ENCODE measurements at regions not wholly inside any gene's neighbourhood (a gene's known extent, or its start where the extent isn't known, plus 50 kb on each side); places are given as distances from the start of the nearest gene placed in this dataset.
"Not testable (repeated sequence)": the region's sequence is repeated elsewhere in the genome, so short reads cannot be mapped to it uniquely, and the experiment has no call there.

DNA sequence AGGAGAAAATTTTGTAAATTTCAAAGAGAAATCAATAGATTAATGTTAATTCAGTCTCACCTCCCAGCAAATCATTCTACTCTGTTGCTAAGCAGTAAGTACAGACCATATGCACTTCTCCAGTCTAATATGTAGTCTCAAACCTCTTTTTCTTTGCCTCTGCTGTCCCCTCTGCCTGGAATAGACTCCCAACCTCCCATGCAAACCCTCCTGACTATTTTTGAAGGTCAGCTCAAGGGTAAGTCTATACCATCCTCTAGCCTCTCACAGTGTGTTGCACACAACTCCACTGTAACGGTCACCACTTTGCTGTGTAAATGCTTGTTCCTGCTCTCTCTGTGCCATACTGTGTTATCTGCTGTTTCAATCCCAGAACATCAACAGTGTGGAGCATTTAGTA is 94.5 kb upstream of the TRIM77 start:
- DNase-seq: not testable (repeated sequence)

- not testable (repeated sequence) for DNase-seq
These were observed 93.9 kb upstream of the TRIM77 start for GRCh38 chr11:89616161-89616560.

DNA sequence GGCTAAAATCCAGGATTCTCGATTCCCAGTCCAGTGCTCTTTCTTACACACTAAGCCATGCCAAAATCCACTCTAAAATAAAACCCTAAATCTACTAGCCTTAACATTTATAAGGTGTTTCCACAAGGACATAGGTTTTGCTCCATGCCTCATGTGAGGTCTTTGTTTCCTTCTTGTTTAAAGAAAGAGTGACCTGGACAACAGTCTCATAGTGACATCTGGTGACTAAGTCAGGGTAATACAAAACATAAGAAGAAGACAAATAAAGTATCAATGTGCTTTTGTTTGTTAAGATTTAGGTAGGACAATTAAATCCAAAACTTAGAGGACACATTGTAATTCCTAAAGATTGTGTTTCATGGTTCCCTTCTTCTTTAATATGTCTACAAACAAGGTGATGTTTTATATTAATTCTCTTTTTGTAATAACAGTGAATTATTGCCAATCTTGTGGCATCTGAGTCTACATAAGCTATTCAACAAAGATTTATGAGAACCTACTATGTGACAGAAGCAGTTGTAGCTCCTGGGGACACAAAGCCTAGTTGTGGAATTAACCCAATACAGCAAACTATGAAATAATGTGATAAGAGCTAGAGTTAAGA is 93.0 kb upstream of the TRIM77 start:
- DNase-seq: not testable (repeated sequence)

DNA sequence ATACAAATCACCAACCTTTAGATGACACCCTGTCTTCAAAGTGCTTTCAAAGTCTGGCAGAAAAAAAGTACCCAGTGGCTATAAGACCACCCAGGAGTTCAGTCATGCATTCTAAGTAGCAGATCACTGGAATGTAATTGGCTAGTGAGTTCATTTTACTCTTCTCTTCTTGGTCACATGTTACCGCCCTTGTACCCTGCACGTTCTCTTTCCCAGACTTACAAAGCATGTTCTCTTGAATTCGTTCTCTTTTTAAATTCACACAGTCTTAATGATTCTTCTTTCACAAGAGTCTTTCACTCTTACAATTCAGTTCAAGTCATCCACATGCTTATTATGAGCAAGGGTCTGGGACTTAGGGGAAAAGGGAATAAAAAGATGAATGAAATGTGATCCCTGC is 89.4 kb upstream of the TRIM77 start:
- not testable (repeated sequence) for DNase-seq

DNA sequence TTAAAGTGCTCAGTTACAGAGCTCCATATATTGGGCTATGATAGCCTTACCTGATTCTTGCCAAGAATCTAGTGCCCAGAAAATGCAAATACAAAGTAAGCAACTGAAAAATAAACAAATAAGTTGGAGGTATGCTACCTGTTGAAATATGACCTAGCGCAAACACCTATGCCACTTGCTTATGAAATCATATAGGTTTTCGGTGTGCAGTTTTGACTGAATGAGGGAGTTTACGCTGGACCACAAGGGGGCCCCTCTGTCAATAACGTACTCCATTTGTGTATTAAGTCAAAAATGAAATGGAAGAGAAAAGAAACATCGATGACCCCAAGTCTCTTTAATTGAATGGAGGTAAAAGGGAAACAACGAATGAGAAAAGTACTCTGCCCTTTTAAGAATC is 84.9 kb upstream of the TRIM77 start:
- DNase-seq: no peak

GRCh38 chr11:89626366-89626765 is 83.7 kb upstream of the TRIM77 start:
- DNase-seq: no peak

- not testable (repeated sequence) for DNase-seq
These were observed 83.2 kb upstream of the TRIM77 start for GRCh38 chr11:89626881-89627280.

DNA sequence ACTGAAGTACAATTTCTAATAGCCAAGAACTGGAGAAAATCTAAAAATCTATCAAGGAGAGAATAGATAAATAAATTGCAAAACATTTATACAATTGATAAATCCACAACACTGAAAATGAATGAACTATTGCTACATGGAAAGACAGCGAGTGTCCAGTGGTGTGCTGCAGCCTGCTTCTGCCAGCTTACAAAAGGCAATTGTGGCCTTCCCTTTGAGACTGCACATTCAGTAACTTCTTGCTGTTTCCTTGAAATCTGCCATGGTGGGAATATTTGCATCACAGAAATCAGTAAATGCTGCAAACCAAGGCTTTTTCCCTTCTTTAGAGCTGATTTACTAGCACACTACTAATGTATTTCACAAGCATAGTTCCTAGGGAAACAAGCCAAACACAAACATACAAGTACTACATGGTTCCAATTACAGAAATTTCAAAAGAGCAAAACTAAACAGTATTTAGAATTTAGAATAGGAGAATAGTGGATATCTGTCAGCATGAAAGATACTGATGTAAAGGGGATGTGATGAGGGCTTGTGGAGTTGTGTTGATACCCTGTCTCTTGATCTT is 76.9 kb upstream of the TRIM77 start:
- DNase-seq: no peak

- not testable (repeated sequence) for DNase-seq
These were observed 69.3 kb upstream of the TRIM77 start for GRCh38 chr11:89640777-89641176.

- not testable (repeated sequence) for DNase-seq
These were observed 61.9 kb upstream of the TRIM77 start for GRCh38 chr11:89648232-89648631.

DNA sequence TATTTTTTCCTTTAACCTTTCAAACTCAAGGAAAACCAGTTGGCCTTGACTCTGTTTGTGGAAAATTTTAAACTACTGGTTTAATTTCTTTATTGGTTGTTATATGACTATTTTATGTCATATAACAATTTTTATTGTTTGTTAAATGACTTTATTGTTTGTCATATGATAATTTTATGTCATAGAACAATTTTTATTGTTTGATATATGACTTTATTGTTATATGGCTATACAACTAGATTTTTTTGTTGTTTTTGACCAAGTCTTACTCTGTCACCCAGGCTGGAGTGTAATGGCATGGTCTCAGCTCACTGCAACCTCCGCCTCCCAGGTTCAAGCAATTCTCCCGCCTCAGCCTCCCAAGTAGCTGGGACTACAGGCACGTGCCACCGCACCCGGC is 61.1 kb upstream of the TRIM77 start:
- not testable (repeated sequence) for DNase-seq

DNA sequence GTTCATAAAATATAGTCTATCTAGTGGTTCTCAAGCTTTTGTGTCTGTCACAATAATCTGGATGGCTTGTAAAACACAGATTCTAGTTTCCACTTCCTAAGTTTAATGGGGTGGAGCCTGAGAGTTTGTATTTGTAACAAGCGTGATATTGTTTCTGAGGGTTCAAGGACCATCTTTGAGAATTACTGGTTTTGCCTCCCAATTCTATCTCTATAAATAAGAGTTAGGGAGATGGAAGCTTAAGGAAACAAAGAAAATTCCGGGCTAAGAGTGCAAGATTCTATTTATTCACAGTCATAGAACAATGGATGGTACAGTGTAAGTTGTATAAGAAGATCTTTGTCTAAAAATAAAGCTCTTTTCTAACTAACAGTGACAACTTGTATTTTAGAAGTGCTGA is 55.4 kb upstream of the TRIM77 start:
- DNase-seq: not testable (repeated sequence)

GRCh38 chr11:89658767-89659166 is 51.3 kb upstream of the TRIM77 start:
- DNase-seq: not testable (repeated sequence)

GRCh38 chr11:89659414-89659813 is 50.7 kb upstream of the TRIM77 start:
- not testable (repeated sequence) for DNase-seq

DNA sequence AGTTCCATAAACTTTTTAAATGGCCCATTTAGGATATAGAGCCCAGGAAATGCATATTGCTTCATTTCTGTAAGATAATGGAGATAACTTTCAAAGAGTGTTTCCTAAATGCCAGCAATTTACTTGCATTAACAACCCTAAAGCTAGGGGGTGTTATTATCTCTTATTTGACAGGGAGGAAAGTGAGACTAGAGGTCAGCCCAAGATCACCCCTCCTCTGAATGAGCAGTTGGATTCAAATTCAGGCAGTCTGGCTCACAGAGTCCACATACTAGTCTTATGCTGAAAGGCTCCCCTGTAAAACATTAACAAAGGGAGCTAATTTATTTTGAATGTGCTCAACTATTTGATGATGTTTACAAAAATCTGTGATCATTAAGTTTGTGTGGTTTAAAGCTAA is 49.9 kb upstream of the TRIM77 start:
- no peak for DNase-seq

Measured in bone marrow (tissue), 2 donors.